ENCODE measurements at regions not wholly inside any gene's neighbourhood (a gene's known extent, or its start where the extent isn't known, plus 50 kb on each side); places are given as distances from the start of the nearest gene placed in this dataset.

DNA sequence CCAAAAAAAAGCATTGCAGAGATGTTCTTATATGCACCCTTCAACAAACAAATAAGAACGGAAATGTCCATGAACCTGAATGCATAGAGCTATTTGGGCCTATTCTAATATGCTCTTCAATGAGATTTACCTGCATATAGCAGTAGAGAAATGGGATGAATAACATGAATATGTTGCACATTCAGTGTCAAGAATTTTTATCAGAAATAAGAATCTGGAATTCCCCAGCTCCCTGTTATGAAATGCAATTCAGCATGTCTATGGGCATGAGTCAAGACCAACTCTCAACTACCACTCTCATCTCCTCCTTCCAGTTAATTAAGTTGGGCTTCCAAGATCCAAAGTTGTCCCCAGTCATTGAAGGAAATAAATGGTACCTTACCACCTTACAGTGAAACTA is 133.7 kb upstream of the ALCAM start:
- H3T11ph ChIP-seq (ENCODE audit: low read length) = no peak overlapping the region
- no peaks in the 10 kb centered on the region for H3K27me3 Mint-ChIP-seq (ENCODE audit: low read depth)
- H3K23me2 ChIP-seq (ENCODE audit: insufficient read length, low read depth, low read length, poor library complexity, severe bottlenecking) = no peaks in the 10 kb centered on the region
- H2BK120ac ChIP-seq (ENCODE audit: low read depth, low read length, poor library complexity, severe bottlenecking) = no peak overlapping the region
- no CpG with 5 or more reads among the region's 1 CpG for WGBS (ENCODE audit: extremely low coverage, insufficient read length, low lambda C conversion rate)
- no peak overlapping the region for H3K9ac ChIP-seq (ENCODE audit: extremely low read depth, insufficient read length, low read length)
- TF ChIP-seq, protein P1, sequence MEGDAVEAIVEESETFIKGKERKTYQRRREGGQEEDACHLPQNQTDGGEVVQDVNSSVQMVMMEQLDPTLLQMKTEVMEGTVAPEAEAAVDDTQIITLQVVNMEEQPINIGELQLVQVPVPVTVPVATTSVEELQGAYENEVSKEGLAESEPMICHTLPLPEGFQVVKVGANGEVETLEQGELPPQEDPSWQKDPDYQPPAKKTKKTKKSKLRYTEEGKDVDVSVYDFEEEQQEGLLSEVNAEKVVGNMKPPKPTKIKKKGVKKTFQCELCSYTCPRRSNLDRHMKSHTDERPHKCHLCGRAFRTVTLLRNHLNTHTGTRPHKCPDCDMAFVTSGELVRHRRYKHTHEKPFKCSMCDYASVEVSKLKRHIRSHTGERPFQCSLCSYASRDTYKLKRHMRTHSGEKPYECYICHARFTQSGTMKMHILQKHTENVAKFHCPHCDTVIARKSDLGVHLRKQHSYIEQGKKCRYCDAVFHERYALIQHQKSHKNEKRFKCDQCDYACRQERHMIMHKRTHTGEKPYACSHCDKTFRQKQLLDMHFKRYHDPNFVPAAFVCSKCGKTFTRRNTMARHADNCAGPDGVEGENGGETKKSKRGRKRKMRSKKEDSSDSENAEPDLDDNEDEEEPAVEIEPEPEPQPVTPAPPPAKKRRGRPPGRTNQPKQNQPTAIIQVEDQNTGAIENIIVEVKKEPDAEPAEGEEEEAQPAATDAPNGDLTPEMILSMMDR (conservative IDR thresholded peaks at IDR 0.05) = no peak
- H3K27ac ChIP-seq (ENCODE audit: insufficient read length, low read depth, low read length) = no peak overlapping the region
- no peak overlapping the region for H4K8ac ChIP-seq (replicated peaks; ENCODE audit: insufficient read length, low read depth, low read length)
- no peak overlapping the region for H3K14ac ChIP-seq (ENCODE audit: insufficient read depth, low read length)
- no peak overlapping the region for H3K27ac Mint-ChIP-seq
- H2AK5ac ChIP-seq (ENCODE audit: insufficient read length, low read length) = no peak overlapping the region
- no peak overlapping the region for H4K5ac ChIP-seq (ENCODE audit: insufficient read length, low read depth, low read length)
- DNase-seq = no peak
- no peak overlapping the region for H3K4me3 Mint-ChIP-seq
- no peaks in the 10 kb centered on the region for H3K79me1 ChIP-seq (ENCODE audit: insufficient read depth, low read depth, low read length, poor library complexity, severe bottlenecking)
- no peak overlapping the region for H2BK12ac ChIP-seq (ENCODE audit: insufficient read length, low read depth, low read length)
- no peaks in the 10 kb centered on the region for H3K27me3 ChIP-seq (ENCODE audit: insufficient read depth, low read length)
- H2BK5ac ChIP-seq (ENCODE audit: insufficient read length, low read length) = no peak overlapping the region
- no peak overlapping the region for H3K4ac ChIP-seq (ENCODE audit: low read depth, low read length)
- no peak overlapping the region for H3K23ac ChIP-seq (ENCODE audit: insufficient read length, low read depth, low read length)
- H3K4me1 ChIP-seq (ENCODE audit: insufficient read depth, low read length) = no peaks in the 10 kb centered on the region
- no peak overlapping the region for H2AFZ ChIP-seq (ENCODE audit: low read length)
- no peak overlapping the region for H3K18ac ChIP-seq (ENCODE audit: insufficient read length, low read depth, low read length)
- peaks cover 4% of the 10 kb centered on the region in 2 experiments; a peak in 4 of 5 replicates for H3K9me3 Mint-ChIP-seq
- H2BK20ac ChIP-seq (ENCODE audit: low read depth, low read length, poor library complexity, severe bottlenecking) = no peak overlapping the region
- H4K91ac ChIP-seq (ENCODE audit: insufficient read length, low read depth, low read length) = no peak overlapping the region
- no peaks in the 10 kb centered on the region for H3K9me3 ChIP-seq (ENCODE audit: control insufficient read depth, low read depth, low read length)
- no peak overlapping the region for H2BK15ac ChIP-seq (ENCODE audit: low read depth, low read length)
- H3K36me3 Mint-ChIP-seq (ENCODE audit: insufficient read depth in 1 of 3, low read depth in 3 of 3) = peaks cover 0 to 9% (median 3%) of the 10 kb centered on the region in 3 experiments; a peak in 3 of 7 replicates
- peaks cover under 1 to 3% of the 10 kb centered on the region in 2 experiments for H3K4me1 Mint-ChIP-seq
- H3K56ac ChIP-seq (ENCODE audit: insufficient read length, low read depth, low read length) = no peak overlapping the region
- no peak overlapping the region for H3K4me2 ChIP-seq (ENCODE audit: insufficient read depth, insufficient read length, low read length)
- H4K20me1 ChIP-seq (ENCODE audit: control insufficient read depth, insufficient read depth, insufficient read length) = no peaks in the 10 kb centered on the region
- no peaks in the 10 kb centered on the region for H3K79me2 ChIP-seq (ENCODE audit: insufficient read depth, low read length)
